ENCODE measurements at regions not wholly inside any gene's neighbourhood (a gene's known extent, or its start where the extent isn't known, plus 50 kb on each side); places are given as distances from the start of the nearest gene placed in this dataset.

DNA sequence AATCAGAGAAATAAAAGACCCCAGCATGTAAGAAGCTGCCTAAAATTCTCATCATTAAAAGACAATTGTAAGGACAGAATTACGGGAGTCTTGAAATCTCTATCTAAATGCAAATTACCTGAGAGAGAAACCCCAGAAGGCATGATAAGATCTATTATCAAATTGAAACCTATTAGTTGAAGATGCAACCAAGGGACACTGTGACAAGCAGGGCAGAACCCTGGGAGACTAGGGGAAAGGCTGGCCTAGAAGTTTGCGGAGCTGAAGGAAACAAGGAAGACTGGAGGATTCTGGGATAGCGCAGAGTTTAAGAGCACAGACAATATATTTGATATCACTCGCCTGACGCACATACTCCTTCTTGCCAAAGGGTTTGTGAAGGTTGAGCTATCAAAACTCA lies 319.5 kb upstream of the CHAC2 start:
- no peaks in the 10 kb centered on the region for H3K4me1 ChIP-seq (ENCODE audit: control insufficient read depth, extremely low read depth, insufficient read depth, low read length)
- H3K4me3 ChIP-seq (ENCODE audit: control insufficient read depth in 2 of 3, extremely low read depth in 1 of 3, insufficient read depth in 2 of 3, low read depth in 1 of 3, low read length in 3 of 3): no peak overlapping the region
- FAIRE-seq (no peak), DNase-seq (ENCODE audit: low read depth, low spot score) (no peak)
- H3K4me2 ChIP-seq (ENCODE audit: control insufficient read depth, extremely low read depth, insufficient read depth, low read depth, low read length): no peak overlapping the region
- H3K9ac ChIP-seq (ENCODE audit: control insufficient read depth, extremely low read depth, insufficient read depth, low read length): no peak overlapping the region
- no peaks in the 10 kb centered on the region for H3K9me3 ChIP-seq (ENCODE audit: control insufficient read depth, low read depth, low read length)
- no peak overlapping the region for H2AFZ ChIP-seq (ENCODE audit: control insufficient read depth, low read length)
- no peak for TF ChIP-seq EZH2 (IDR thresholded peaks at IDR 0.05; ENCODE audit: low read length)
- TF ChIP-seq, protein P1, sequence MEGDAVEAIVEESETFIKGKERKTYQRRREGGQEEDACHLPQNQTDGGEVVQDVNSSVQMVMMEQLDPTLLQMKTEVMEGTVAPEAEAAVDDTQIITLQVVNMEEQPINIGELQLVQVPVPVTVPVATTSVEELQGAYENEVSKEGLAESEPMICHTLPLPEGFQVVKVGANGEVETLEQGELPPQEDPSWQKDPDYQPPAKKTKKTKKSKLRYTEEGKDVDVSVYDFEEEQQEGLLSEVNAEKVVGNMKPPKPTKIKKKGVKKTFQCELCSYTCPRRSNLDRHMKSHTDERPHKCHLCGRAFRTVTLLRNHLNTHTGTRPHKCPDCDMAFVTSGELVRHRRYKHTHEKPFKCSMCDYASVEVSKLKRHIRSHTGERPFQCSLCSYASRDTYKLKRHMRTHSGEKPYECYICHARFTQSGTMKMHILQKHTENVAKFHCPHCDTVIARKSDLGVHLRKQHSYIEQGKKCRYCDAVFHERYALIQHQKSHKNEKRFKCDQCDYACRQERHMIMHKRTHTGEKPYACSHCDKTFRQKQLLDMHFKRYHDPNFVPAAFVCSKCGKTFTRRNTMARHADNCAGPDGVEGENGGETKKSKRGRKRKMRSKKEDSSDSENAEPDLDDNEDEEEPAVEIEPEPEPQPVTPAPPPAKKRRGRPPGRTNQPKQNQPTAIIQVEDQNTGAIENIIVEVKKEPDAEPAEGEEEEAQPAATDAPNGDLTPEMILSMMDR (optimal IDR thresholded peaks at IDR 0.05 in 1 of 3, IDR thresholded peaks at IDR 0.05 in 1 of 3, conservative IDR thresholded peaks at IDR 0.05 in 1 of 3; ENCODE audit: extremely low read depth in 1 of 3, insufficient read depth in 2 of 3, low read length in 3 of 3): no peak
- no peaks in the 10 kb centered on the region for H4K20me1 ChIP-seq (ENCODE audit: control insufficient read depth, extremely low read depth, insufficient read depth, low read length)
- H3K36me3 ChIP-seq (ENCODE audit: control insufficient read depth in 2 of 2, extremely low read depth in 1 of 2, insufficient read depth in 2 of 2, low read length in 2 of 2): no peaks in the 10 kb centered on the region
- no peaks in the 10 kb centered on the region for H3K9me1 ChIP-seq (ENCODE audit: control insufficient read depth, extremely low read depth, insufficient read depth, low read length)
- no peaks in the 10 kb centered on the region for H3K79me2 ChIP-seq (ENCODE audit: control insufficient read depth, insufficient read depth, low read length)
- no peak overlapping the region for H3K27ac ChIP-seq (ENCODE audit: control insufficient read depth, insufficient read depth, low read length)
- H3K27me3 ChIP-seq (ENCODE audit: control insufficient read depth, extremely low read depth, insufficient read depth, low read length): no peaks in the 10 kb centered on the region
- dilution Hi-C loops (cut with MboI; ENCODE audit: extremely low pct_ligation_motif_present, low sequenced_read_pairs): no loop called here

DNA sequence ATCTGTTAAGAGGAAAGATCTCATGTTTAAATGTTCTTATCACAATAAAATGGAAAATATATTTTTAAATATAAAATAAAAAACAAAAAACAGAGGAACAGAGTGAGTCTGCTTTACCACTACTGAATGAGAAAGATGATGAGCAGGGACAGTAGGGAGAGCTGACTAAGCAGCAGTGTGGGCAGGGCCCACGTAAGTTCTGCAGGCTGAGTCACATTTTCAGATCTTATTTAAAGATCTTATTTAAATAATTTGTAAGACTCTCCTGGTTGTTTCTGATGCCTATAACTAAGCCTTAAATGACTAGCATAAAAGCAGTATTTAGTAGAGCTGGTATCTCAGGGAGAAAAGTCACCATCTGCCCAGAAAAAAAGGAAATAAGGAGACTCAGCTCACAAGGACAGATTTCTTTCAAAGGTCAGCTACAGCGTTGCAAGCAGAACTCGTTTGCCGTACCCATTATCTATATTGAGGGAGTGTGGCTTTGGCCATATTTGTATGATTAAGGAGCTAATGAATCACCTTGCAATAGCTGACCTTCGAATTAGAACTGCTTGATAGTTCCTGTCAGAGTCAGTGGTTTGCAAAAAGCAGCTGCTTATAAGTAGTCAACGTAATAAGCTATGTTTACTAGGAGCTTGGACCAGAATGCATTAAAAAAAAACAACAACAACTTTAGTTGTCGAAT lies 322.1 kb upstream of the CHAC2 start:
- H3K27me3 ChIP-seq (ENCODE audit: control insufficient read depth, extremely low read depth, insufficient read depth, low read length): no peaks in the 10 kb centered on the region
- H3K27ac ChIP-seq (ENCODE audit: control insufficient read depth, insufficient read depth, low read length): no peak overlapping the region
- no peaks in the 10 kb centered on the region for H3K9me3 ChIP-seq (ENCODE audit: control insufficient read depth, low read depth, low read length)
- no peaks in the 10 kb centered on the region for H3K4me1 ChIP-seq (ENCODE audit: control insufficient read depth, extremely low read depth, insufficient read depth, low read length)
- FAIRE-seq: peak; percentile 61
- TF ChIP-seq, protein P1 (optimal IDR thresholded peaks at IDR 0.05 in 1 of 3, IDR thresholded peaks at IDR 0.05 in 1 of 3, conservative IDR thresholded peaks at IDR 0.05 in 1 of 3; ENCODE audit: extremely low read depth in 1 of 3, insufficient read depth in 2 of 3, low read length in 3 of 3): no peak
- no peak for TF ChIP-seq EZH2 (IDR thresholded peaks at IDR 0.05; ENCODE audit: low read length)
- H3K9ac ChIP-seq (ENCODE audit: control insufficient read depth, extremely low read depth, insufficient read depth, low read length): no peak overlapping the region
- no peak overlapping the region for H3K4me3 ChIP-seq (ENCODE audit: control insufficient read depth in 2 of 3, extremely low read depth in 1 of 3, insufficient read depth in 2 of 3, low read depth in 1 of 3, low read length in 3 of 3)
- no peaks in the 10 kb centered on the region for H3K79me2 ChIP-seq (ENCODE audit: control insufficient read depth, insufficient read depth, low read length)
- H2AFZ ChIP-seq (ENCODE audit: control insufficient read depth, low read length): no peak overlapping the region
- no peaks in the 10 kb centered on the region for H3K9me1 ChIP-seq (ENCODE audit: control insufficient read depth, extremely low read depth, insufficient read depth, low read length)
- DNase-seq (ENCODE audit: low read depth, low spot score): no peak
- no peak overlapping the region for H3K4me2 ChIP-seq (ENCODE audit: control insufficient read depth, extremely low read depth, insufficient read depth, low read depth, low read length)
- H4K20me1 ChIP-seq (ENCODE audit: control insufficient read depth, extremely low read depth, insufficient read depth, low read length): no peaks in the 10 kb centered on the region
- dilution Hi-C loops (cut with MboI; ENCODE audit: extremely low pct_ligation_motif_present, low sequenced_read_pairs): no loop called here
- H3K36me3 ChIP-seq (ENCODE audit: control insufficient read depth in 2 of 2, extremely low read depth in 1 of 2, insufficient read depth in 2 of 2, low read length in 2 of 2): no peaks in the 10 kb centered on the region
